HG03565 (cell line): ENCODE measurements at regions not wholly inside any gene's neighbourhood (a gene's known extent, or its start where the extent isn't known, plus 50 kb on each side); places are given as distances from the start of the nearest gene placed in this dataset.
A peak's percentile ranks its signal among the peaks of the same experiment; 100 is the strongest.

Experiments
- ATAC-seq: cut with Tn5 transposase; IDR thresholded peaks from one replicate; pipeline ENCODE4 v1.9.1; 2021; ENCODE audit warnings: mild to moderate bottlenecking, moderate library complexity; ENCODE audit not compliant: unreplicated experiment

DNA sequence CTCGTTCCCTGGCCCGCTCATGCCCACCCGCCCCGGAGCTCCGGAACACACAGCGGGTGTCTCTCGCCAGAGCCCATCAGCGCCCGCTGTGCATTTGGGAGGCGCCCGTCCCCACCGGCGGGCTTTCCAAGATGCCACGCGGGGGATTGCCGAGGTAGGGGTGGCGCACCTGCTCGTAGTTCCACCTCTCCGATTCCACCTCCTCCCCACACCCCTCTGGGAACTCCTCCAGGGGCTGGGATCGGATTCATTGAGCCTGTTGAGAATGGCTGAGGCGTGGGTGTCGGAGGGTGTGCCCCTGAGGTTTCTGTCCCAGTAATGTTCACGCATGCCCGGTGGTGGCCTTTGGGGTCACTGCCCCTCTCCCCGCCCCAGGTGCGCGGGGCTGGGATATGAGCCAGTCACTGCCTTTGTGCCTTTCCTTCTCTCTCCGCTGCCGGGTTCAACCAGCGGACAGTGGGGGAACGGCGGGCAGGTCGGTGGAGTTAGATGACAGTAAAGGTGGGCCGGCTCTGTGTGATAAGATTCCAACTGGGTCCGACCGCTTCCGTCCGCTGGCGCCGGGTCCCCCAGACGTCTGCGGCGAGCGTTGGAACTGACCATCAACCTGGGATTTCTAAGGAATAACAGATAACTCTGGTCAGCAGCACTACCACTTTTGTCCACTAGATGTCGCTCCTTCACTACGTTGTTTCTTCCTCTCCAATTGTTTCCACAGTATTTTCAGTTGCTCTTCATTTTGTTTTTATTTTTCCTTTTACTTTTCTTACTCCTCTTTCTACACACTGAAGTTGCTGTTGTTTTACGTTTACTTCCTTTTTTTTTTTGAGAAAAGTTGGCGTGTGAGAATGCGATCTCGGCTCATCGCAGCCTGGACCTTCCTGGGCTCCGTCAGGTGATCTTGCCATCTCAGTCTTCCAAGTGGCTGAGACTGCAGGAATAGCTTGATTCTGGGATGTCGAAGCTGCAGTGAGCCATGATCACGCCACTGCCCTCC lies 178.1 kb upstream of the ALG10B start:
- peak; percentile 73 for ATAC-seq

- ATAC-seq = no peak
These were observed 177.1 kb upstream of the ALG10B start for GRCh38 chr12:38139456-38139855.

- no peak for ATAC-seq
These were observed 175.3 kb upstream of the ALG10B start for GRCh38 chr12:38141239-38141638.

- no peak for ATAC-seq
These were observed 174.7 kb upstream of the ALG10B start for GRCh38 chr12:38141861-38142260.

- ATAC-seq = no peak
These were observed 173.6 kb upstream of the ALG10B start for GRCh38 chr12:38142974-38143373.

DNA sequence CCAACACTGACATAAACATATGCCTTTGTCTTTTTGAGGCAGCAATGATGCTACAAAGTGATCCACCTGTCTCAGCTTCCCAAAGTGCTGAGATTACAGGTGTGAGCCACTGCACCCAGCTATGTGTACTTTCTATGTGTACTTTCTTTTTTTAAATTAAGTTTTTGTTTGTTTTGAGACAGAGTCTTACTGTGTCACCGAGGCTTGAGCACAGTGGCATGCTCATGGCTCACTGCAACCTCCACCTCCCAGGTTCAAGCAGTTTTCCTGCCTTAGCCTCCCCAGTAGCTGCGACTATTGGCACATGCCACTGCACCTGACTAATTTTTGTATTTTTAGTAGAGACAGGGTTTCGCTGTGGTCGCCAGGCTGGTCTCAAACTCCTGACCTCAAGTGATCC lies 172.5 kb upstream of the ALG10B start:
- no peak for ATAC-seq

GRCh38 chr12:38144601-38145436 lies 171.8 kb upstream of the ALG10B start:
- no peak for ATAC-seq

DNA sequence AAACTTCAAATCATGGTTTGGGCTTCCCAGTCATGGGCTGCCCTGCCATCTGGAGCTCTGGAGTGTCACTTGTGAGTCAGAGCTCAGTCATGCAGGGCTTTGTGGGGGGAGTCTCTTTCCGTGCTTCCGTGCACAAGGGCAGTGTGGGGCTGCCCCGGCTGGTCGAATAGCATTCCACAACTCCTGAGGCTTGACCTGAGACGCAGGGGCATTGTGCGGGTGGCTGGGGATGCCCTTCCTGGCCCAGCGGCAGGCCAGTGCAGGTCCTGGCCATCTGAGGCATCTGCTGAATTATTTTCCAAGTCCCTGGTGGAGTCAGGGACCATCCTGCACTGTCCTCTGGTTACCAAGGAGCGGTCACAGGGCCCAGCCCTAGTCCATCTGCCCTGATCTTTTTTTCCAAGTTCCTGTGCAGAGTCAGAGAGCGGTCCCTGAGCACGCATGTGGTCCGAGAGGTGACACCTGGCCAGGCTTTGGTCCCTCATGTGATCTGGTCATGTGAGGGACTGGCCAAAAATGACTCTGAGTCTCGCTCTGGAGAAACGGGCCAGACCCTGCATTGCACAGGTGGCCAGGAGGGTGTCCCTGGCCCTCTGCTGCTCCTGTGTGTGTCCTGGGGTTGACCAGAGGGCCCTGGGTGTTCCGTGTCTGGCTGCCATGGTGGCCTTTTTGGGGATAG lies 167.0 kb upstream of the ALG10B start:
- no peak for ATAC-seq

DNA sequence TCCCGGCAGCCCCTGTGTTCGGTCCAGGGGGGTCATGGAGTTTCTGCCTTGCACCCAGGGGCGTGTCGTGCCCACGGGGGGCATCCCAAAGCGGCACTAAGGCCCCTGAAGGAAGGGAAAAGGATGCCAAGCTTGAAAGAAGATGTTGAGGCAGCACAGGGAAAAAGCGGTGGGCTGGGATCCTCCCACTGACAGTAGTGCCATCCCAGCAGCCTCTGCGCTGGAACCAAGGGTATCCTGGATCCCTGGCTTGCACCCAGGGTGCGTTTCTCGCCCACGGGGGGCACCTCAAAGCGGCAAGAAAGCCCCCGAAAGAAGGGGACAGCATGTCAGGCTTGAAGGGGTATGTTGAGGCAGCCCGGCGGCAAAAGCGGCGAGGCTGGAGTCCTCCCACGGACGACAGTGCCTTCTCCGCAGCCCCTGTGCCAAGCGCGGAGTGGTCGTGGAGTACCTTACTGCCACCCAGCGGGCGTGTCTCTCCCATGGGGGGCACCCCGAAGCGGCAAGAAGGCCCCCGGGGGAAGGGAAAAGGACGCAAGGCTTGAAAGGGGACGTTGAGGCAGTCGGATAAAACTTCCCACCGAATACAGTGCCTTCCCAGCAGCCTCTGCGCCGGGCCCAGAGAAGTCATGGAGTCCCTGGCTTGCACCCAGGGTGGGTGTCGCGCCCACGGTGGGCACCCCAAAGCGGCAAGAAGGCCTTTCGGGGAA lies 164.4 kb upstream of the ALG10B start:
- no peak for ATAC-seq

GRCh38 chr12:38152816-38153736 lies 163.5 kb upstream of the ALG10B start:
- no peak for ATAC-seq

DNA sequence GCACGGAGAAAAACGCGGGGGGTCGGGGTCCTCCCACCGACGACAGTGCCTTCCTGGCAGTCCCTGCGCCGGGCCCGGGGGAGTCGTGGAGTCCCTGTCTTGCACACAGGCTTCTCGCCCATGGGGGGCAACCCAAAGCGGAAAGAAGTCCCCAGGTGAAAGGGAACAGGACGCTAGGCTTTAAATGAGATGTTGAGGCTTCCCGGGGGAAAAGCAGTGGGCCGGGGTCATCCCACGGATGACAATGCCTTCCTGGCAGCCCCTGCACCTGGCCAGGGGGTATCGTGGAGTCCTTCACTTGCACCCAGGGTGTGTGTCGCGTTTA lies 162.9 kb upstream of the ALG10B start:
- ATAC-seq = no peak

DNA sequence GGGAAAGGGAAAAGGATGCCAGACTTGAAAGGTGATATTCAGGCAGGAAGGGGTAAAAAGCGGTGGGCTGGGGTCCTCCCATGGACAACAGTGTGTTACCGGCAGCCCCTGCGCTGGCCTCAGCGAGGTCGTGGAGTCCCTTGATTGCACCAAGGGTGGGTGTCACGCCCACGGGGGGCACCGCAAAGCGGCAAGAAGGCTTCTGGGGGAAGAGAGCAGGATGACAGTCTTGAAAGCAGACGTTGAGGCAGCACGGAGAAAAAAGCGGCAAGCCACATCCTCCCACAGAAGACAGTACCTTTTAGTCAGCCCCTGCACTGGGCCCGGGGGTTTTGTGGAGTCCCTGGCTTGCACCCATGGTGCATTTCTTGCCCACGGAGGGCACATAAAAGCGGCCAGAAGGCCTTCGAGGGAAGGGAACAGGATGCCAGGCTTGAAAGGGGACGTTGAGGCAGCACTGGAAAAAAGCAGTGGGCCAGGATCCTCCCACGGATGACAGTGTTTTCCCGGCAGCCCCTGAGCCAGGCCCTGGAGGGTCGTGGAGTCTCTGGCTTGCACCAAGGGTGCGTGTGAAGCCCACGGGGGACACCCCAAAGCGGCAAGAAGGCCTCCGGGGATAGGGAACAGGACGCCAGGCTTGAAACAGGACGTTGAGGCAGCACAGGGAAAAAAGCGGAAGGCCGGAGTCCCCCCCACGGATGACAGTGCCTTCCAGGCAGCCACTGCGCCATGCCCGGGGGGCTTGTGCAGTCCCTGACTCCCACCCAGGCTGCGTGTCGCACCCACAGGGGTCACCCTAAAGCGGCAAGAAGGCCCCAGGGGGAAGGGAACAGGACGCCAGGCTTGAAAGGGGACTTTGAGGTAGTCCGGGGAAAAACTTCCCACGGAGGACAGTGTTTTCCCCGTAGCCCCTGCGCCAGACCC lies 162.2 kb upstream of the ALG10B start:
- no peak for ATAC-seq

DNA sequence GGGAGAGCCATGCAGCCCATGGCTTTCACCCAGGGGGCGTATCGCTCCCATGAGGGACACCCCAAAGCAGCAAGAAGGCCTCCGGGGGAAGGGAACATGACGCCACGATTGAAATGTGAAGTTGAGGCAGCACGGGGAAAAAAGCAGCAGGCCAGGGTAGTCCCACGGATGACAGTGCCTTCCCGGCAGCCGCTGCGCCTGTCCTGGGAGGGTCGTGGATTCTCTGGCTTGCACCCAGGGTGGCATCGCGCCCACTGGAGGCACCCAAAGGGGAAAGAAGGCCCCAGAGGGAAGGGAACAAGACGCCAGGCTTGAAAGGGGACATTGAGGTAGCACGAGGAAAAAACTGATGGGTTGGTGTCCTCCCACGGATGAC lies 161.6 kb upstream of the ALG10B start:
- no peak for ATAC-seq

DNA sequence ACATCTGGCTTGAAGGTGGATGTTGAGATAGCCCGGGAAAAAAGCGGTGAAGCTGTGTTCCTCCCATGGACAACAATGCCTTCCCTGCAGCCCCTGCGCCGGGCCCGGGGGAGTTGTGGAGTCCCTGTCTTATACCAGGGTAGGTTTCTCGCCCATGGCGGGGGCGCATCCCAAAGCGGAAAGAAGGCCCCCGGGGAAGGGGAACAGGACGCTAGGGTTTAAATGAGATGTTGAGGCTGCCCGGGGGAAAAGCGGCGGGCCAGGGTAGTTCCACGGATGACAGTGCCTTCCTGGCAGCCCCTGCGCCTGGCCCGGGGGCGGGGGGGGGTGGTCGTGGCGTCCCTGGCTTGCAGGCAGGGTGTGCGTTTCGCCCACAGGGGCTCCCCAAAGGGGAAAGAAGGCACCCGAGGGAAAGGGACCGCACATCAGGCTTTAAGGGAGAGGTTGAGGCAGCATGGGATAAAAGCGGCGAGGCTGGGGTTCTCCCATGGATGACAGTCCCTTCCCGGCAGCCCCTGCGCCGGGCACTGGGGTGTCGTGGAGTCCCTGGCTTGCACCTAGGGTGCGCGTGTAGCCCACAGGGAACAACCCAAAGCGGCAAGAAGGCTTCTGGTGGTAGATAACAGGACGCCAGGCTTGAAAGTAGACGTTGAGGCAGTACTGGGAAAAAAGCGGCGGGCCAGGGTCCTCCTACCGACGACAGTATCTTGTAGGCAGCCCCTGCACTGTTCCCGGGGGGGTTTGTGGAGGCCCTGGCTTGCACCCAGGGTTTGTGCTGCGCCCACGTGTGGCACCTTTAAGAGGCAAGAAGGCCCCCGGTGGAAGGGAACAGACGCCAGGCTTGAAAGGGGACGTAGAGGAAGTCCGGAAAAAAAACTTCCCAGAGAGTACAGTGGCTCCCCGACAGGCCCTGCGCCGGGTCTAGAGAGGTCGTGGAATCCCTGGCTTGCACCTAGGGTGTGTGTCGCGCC lies 160.8 kb upstream of the ALG10B start:
- ATAC-seq = no peak

DNA sequence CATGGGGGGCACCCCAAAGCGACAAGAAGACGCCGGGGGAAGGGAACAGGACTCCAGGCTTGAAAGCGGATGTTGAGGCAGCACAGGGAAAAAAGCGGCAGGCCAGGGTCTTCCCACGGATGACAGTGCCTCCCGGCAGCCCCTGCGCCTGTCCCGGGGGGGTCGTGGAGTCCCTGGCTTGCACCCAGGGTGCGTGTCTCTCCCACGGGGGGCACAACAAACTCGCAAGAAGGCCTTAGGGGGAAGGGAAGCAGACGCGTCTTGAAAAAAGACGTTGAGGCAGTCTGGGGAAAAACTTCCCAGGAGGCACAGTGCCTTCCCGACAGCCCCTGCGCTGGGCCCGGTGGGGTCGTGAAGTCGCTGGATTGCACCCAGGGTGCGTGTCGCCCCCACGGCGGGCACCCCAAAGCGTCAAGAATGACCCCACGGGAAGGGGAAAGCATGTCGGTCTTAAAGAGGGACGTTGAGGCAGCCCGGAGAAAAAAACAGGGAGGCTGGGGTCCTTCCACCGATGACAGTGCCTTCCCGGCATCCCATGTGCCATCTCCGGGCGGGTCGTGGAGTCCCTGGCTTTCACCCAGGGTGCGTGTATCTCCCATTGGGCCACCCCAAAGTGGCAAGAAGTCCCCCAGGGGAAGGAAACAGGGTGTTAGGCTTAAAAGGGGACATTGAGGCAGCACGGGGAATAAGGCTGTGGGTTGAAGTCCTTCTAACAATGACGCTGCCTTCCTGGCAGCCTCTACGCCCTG lies 159.9 kb upstream of the ALG10B start:
- ATAC-seq = no peak

GRCh38 chr12:38157274-38157932 lies 159.2 kb upstream of the ALG10B start:
- ATAC-seq = no peak
